ENCODE measurements at regions not wholly inside any gene's neighbourhood (a gene's known extent, or its start where the extent isn't known, plus 50 kb on each side); places are given as distances from the start of the nearest gene placed in this dataset.

DNA sequence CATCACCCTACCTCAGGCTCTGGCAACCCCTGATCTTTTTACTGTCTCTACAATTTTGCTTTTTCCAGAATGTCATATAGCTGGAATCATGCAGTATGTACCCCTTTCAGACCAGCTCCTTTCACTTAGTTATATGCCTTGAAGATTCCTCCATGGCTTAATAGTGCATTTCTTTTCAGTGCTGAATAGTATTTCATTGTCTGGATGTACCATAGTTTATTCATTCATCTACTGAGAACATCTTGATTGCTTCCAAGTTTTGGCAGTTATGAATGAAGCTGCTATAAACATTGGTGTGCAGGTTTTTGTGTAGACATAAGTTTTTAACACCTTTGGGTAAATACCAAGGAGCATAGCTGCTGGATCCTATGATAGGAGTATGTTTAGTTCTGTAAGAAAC, 50.8 kb upstream of the ANP32A start:
- DNase-seq (ENCODE audit: low read depth, low spot score): no peak

DNA sequence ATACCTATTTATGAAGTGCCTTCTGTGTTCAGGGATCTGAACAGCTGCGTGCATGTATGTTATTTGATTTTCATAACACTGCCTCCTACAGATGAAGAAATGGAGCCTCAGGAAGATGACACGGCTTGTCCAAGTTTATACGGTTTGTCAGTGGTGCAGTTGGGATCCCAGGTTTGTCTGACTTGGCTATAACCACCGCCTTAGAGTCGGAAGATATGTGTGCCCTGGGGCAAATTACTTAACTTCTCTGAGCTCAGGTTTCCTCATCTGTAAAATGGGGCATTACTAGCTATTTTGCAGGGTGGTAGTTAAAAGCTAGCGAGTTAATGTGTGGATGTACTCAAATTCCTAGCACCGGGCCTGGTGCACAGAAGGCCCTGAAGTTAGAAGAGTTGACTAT, 54.1 kb upstream of the ANP32A start:
- no peak for DNase-seq (ENCODE audit: low read depth, low spot score)

DNA sequence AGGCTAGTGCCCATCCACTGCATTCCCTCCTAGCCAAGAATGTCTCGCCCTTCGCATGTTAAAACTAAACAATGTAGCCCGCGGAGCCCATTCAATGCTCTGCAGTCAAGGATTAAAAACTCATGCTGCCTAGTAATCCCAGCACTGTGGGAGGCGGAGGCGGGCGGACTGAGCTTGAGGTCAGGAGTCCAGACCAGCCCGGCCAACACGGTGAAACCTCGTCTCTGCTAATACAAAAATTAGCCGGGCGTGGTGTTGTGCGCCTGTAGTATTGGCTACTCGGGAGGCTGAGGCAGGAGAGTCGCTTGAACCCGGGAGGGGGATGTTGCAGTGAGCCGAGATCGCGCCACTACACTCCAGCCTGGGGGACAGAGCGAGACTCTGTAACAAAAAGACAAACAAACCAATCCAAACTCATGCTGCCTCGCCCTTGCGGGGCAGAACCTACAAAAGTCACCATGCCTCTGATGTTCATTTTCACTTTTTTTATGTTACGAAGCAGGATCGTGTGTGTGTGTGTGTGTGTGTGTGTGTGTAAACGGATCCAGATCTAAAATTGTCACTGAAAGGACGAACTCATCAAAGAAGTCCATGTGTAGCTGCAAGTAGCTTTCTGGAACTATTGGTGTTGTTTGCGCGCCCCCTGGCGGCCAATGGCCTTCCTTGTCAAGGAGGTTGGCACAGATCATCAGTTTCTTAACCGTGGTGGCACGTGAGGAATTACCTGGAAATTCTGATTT, 54.8 kb upstream of the SPESP1 start:
- DNase-seq (ENCODE audit: low read depth, low spot score): peak; percentile 88

DNA sequence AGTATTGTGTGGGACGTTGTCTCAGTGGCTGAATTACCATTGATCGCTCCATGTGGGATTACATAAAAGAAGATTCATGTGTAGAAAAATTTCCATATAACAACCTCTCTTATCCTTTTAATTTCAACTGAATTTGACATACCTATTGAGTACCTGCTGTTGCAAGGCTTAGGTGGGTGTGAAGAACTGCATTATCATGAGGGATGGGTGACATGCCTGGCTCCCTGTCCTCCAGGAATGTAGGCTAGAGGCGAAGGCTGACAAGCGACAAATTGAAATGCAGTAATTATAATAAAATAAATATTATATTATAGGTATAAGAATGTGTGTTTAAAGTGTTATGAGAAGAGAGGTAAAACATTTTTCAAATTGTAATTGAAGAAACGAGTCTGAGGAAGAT, 52.7 kb upstream of the SPESP1 start:
- DNase-seq (ENCODE audit: low read depth, low spot score): no peak

DNA sequence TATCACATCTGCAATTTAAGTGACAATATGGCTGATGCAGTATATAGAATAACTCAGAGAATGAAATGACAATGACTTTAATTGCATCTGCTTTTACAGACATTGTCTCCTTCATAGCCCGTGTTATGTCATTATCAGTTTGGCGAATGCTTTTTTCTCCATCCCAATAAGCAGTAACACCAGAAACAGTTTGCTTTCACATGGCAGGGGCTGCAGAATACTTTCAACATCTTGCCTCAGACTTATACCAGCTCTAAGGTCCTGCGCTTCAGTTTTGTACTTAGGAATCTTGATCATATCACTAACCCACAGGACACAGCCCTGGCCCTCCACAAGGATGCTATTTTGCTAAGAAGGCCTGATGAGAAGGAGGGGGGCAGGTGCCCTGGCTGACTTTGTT, 49.9 kb upstream of the SPESP1 start:
- no peak for DNase-seq (ENCODE audit: low read depth, low spot score)

Data from smooth muscle cell of the brain vasculature (primary cell).